ENCODE measurements at regions not wholly inside any gene's neighbourhood (a gene's known extent, or its start where the extent isn't known, plus 50 kb on each side); places are given as distances from the start of the nearest gene placed in this dataset.

GRCh38 chr17:36720131-36720530 is 118.7 kb downstream of the MRM1 start:
- Mint-ChIP-seq H3K9me3 (ENCODE audit: unreplicated experiment) (no peaks in the 10 kb centered on the region), H3K27ac (ENCODE audit: unreplicated experiment) (no peak overlapping the region), H3K4me1 (ENCODE audit: low read depth, unreplicated experiment) (peaks cover 3% of the 10 kb centered on the region), H3K27me3 (ENCODE audit: low read depth, unreplicated experiment) (peaks cover 24% of the 10 kb centered on the region), H3K4me3 (ENCODE audit: unreplicated experiment) (no peak overlapping the region), H3K36me3 (ENCODE audit: low read depth, unreplicated experiment) (no peaks in the 10 kb centered on the region)
- Histone ChIP-seq H3K4me2 (ENCODE audit: low read length) (no peak overlapping the region), H3K27ac (ENCODE audit: low read depth, low read length) (no peak overlapping the region), H3K9ac (ENCODE audit: low read length) (no peak overlapping the region), H3K36me3 (ENCODE audit: insufficient read depth, low read length) (no peaks in the 10 kb centered on the region), H3K4me1 (ENCODE audit: insufficient read depth, low read length) (peaks cover 4% of the 10 kb centered on the region), H2AFZ (ENCODE audit: low read depth, low read length) (no peak overlapping the region), H3K4me3 (ENCODE audit: insufficient read depth, low read depth, low read length) (no peak overlapping the region), H3K27me3 (ENCODE audit: insufficient read depth, low read length) (peaks cover 15% of the 10 kb centered on the region), H3K79me2 (ENCODE audit: insufficient read depth, low read length) (no peaks in the 10 kb centered on the region), H3K9me3 (ENCODE audit: insufficient read depth, low read depth, low read length) (no peaks in the 10 kb centered on the region), H4K20me1 (ENCODE audit: insufficient read depth, low read length) (no peaks in the 10 kb centered on the region)
- TF ChIP-seq EZH2 (IDR thresholded peaks at IDR 0.05; ENCODE audit: insufficient read depth, low read length): no peak
- no peak for TF ChIP-seq CTCF (IDR thresholded peaks at IDR 0.05; ENCODE audit: insufficient read depth, low read depth, low read length)
- DNase-seq (ENCODE audit: low read depth): no peak
- no peak for FAIRE-seq

- H3K9ac ChIP-seq (ENCODE audit: low read length): peak overlapping the region; percentile 36
- peak overlapping the region; percentile 50 for H3K4me3 Mint-ChIP-seq (ENCODE audit: unreplicated experiment)
- peak overlapping the region; percentile 46 for H3K4me3 ChIP-seq (ENCODE audit: insufficient read depth, low read depth, low read length)
- TF ChIP-seq EZH2 (IDR thresholded peaks at IDR 0.05; ENCODE audit: insufficient read depth, low read length) (no peak), CTCF (IDR thresholded peaks at IDR 0.05; ENCODE audit: insufficient read depth, low read depth, low read length) (no peak)
- no peaks in the 10 kb centered on the region for H3K36me3 ChIP-seq (ENCODE audit: insufficient read depth, low read length)
- H3K79me2 ChIP-seq (ENCODE audit: insufficient read depth, low read length): no peaks in the 10 kb centered on the region
- H3K27me3 Mint-ChIP-seq (ENCODE audit: low read depth, unreplicated experiment): peaks cover 31% of the 10 kb centered on the region
- H4K20me1 ChIP-seq (ENCODE audit: insufficient read depth, low read length): no peaks in the 10 kb centered on the region
- FAIRE-seq (no peak), DNase-seq (ENCODE audit: low read depth) (no peak)
- no peak overlapping the region for H3K27ac ChIP-seq (ENCODE audit: low read depth, low read length)
- no peaks in the 10 kb centered on the region for H3K36me3 Mint-ChIP-seq (ENCODE audit: low read depth, unreplicated experiment)
- no peak overlapping the region for H3K27ac Mint-ChIP-seq (ENCODE audit: unreplicated experiment)
- H3K4me1 Mint-ChIP-seq (ENCODE audit: low read depth, unreplicated experiment): peaks cover 3% of the 10 kb centered on the region
- H3K9me3 ChIP-seq (ENCODE audit: insufficient read depth, low read depth, low read length): no peaks in the 10 kb centered on the region
- H3K27me3 ChIP-seq (ENCODE audit: insufficient read depth, low read length): peaks cover 26% of the 10 kb centered on the region
- H3K4me1 ChIP-seq (ENCODE audit: insufficient read depth, low read length): peaks cover 4% of the 10 kb centered on the region
- no peaks in the 10 kb centered on the region for H3K9me3 Mint-ChIP-seq (ENCODE audit: unreplicated experiment)
- peak overlapping the region; percentile 82 for H2AFZ ChIP-seq (ENCODE audit: low read depth, low read length)
- peak overlapping the region; percentile 88 for H3K4me2 ChIP-seq (ENCODE audit: low read length)
Observed at GRCh38 chr17:36721560-36722120, 120.3 kb downstream of the MRM1 start.

GRCh38 chr17:36722121-36722902 is 120.9 kb downstream of the MRM1 start:
- no peaks in the 10 kb centered on the region for H3K36me3 ChIP-seq (ENCODE audit: insufficient read depth, low read length)
- peak overlapping the region; percentile 36 for H3K9ac ChIP-seq (ENCODE audit: low read length)
- Mint-ChIP-seq H3K9me3 (ENCODE audit: unreplicated experiment) (no peaks in the 10 kb centered on the region), H3K4me1 (ENCODE audit: low read depth, unreplicated experiment) (peaks cover 3% of the 10 kb centered on the region), H3K27ac (ENCODE audit: unreplicated experiment) (no peak overlapping the region), H3K36me3 (ENCODE audit: low read depth, unreplicated experiment) (no peaks in the 10 kb centered on the region), H3K27me3 (ENCODE audit: low read depth, unreplicated experiment) (peaks cover 34% of the 10 kb centered on the region), H3K4me3 (ENCODE audit: unreplicated experiment) (peak overlapping the region; percentile 50)
- no peaks in the 10 kb centered on the region for H3K9me3 ChIP-seq (ENCODE audit: insufficient read depth, low read depth, low read length)
- H3K4me2 ChIP-seq (ENCODE audit: low read length): peak overlapping the region; percentile 88
- H3K4me1 ChIP-seq (ENCODE audit: insufficient read depth, low read length): peaks cover 4% of the 10 kb centered on the region
- no peaks in the 10 kb centered on the region for H3K79me2 ChIP-seq (ENCODE audit: insufficient read depth, low read length)
- peaks cover 32% of the 10 kb centered on the region for H3K27me3 ChIP-seq (ENCODE audit: insufficient read depth, low read length)
- no peak overlapping the region for H3K27ac ChIP-seq (ENCODE audit: low read depth, low read length)
- peak overlapping the region; percentile 82 for H2AFZ ChIP-seq (ENCODE audit: low read depth, low read length)
- no peak for TF ChIP-seq CTCF (IDR thresholded peaks at IDR 0.05; ENCODE audit: insufficient read depth, low read depth, low read length)
- no peak for TF ChIP-seq EZH2 (IDR thresholded peaks at IDR 0.05; ENCODE audit: insufficient read depth, low read length)
- peak overlapping the region; percentile 46 for H3K4me3 ChIP-seq (ENCODE audit: insufficient read depth, low read depth, low read length)
- FAIRE-seq (no peak), DNase-seq (ENCODE audit: low read depth) (peak; percentile 34)
- H4K20me1 ChIP-seq (ENCODE audit: insufficient read depth, low read length): no peaks in the 10 kb centered on the region
